Adrenal gland (tissue), 9 donors: ENCODE measurements at regions not wholly inside any gene's neighbourhood (a gene's known extent, or its start where the extent isn't known, plus 50 kb on each side); places are given as distances from the start of the nearest gene placed in this dataset.
A peak's percentile ranks its signal among the peaks of the same experiment; 100 is the strongest.

Experiments used
- DNase-seq, 7 donors: peaks; one replicate each; pipeline ENCODE4 v3.0.0-alpha.2; 2019 to 2020
- H3K27ac ChIP-seq, 5 donors: fragments of 200-600 bp; sonication (generic) in 4 of 5; 1 replicate in 3 of 5; 2 replicates in 2 of 5; pipeline versions ENCODE4 v1.5.1 to v1.8.0; 2016 to 2020; ENCODE audit warnings: mild to moderate bottlenecking in 1 of 5
- H3K27me3 ChIP-seq: fragments of 200-600 bp; 2 replicates; pipeline ENCODE4 v1.8.0; 2021
- H3K36me3 ChIP-seq, 2 donors: fragments of 200-600 bp; replicated peaks in 1 of 2; 1 replicate in 1 of 2; 2 replicates in 1 of 2; pipeline versions ENCODE4 v1.5.1 to v1.8.0; 2018 to 2022
- H3K4me1 ChIP-seq, 2 donors: fragments of 200-600 bp; replicated peaks in 1 of 2; 1 replicate in 1 of 2; 2 replicates in 1 of 2; pipeline versions ENCODE4 v1.5.1 to v1.8.0; 2018 to 2021
- H3K4me3 ChIP-seq, 4 donors: fragments of 200-600 bp; sonication (generic) in 3 of 4; one replicate each; pipeline ENCODE4 v1.5.1; 2016 to 2018
- H3K9me3 ChIP-seq, 3 donors: fragments of 200-600 bp; sonication (generic) in 1 of 3; replicated peaks in 1 of 3; 1 replicate in 2 of 3; 2 replicates in 1 of 3; pipeline versions ENCODE4 v1.5.1 to v1.8.0; 2016 to 2021
- CTCF ChIP-seq, 6 experiments: fragments of 450-650 bp in 4 of 6; fragments of 200-600 bp in 2 of 6; sonication (generic) in 1 of 6; IDR thresholded peaks; 1 replicate in 5 of 6; 2 replicates in 1 of 6; pipeline versions ENCODE4 v1.5.1 to v1.8.0; 2016 to 2021; ENCODE audit warnings: antibody characterized with exemption in 6 of 6, mild to moderate bottlenecking in 2 of 6, moderate library complexity in 1 of 6
- POLR2A ChIP-seq, 2 donors: fragments of 450-650 bp; IDR thresholded peaks; one replicate each; pipeline ENCODE4 v1.6.1; 2017; ENCODE audit warnings: antibody characterized with exemption in 2 of 2, mild to moderate bottlenecking in 2 of 2, moderate library complexity in 1 of 2
- WGBS, 4 donors: extraction: QIAGEN DNeasy Blood & Tissue Kit in 2 of 4; methylation state at CpG; one replicate each; pipeline versions ENCODE4 v1.1.5 to v1.1.7; 2013 to 2017; 5-methylcytosine and 5-hydroxymethylcytosine counted together
- intact Hi-C, 2 donors: fragments of 100-400 bp; cut with DNase I; formaldehyde crosslinking; loops; one replicate each; pipeline versions ENCODE4 v1.14.1 to v1.15.0; 2022 to 2023
- donor health status: healthy with polysubstance abuse.
- donor health status: Bipolar disorder and iron deficiency.
- donor health status: DM: yes; HTN: yes; CAD: no.
- donor health status: DM: no; HTN: no; CAD: no.
- donor health status: DM: no; HTN: no; CAD: no.

GRCh38 chr4:27318740-27319139 is 458.1 kb downstream of the STIM2 start:
- DNase-seq: no peak
- Histone ChIP-seq H3K9me3 (no peaks in the 10 kb centered on the region), H3K4me1 (no peaks in the 10 kb centered on the region), H3K27ac (no peak overlapping the region), H3K27me3 (no peaks in the 10 kb centered on the region), H3K36me3 (no peaks in the 10 kb centered on the region), H3K4me3 (no peak overlapping the region)
- intact Hi-C loops: no loop called here
- WGBS, 4 donors: 13 to 25% (median 18%) methylated on average over 6 of the region's 6 CpGs
- TF ChIP-seq CTCF (IDR thresholded peaks at IDR 0.05) (peak in 2 of 6 experiments; percentile 23 to 24), POLR2A (IDR thresholded peaks at IDR 0.05) (no peak)

DNA sequence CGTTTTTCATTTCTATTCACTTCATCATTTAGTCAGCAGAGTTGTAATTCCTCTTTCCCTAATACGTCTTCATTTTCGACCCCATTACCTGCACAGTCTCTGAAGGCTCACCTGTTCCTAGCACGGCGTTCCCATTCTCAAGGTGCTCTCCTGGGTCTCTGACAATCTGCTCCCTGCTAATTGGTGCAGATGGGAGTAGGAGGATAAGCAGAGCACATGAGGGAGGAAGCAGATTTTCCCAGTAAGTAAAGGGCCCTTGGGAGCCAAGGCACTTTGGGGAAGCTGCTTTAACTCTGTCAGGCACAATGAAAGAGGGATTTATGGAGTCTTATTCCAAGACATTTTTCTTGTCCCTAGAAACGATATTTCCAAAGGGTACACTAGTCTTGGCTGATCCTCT is 466.4 kb downstream of the STIM2 start:
- no peaks in the 10 kb centered on the region for H3K27me3 ChIP-seq
- no peak overlapping the region for H3K27ac ChIP-seq
- no peak for DNase-seq
- TF ChIP-seq POLR2A (IDR thresholded peaks at IDR 0.05) (no peak), CTCF (IDR thresholded peaks at IDR 0.05) (no peak)
- no peaks in the 10 kb centered on the region for H3K4me1 ChIP-seq
- intact Hi-C loops: no loop called here
- H3K36me3 ChIP-seq: no peaks in the 10 kb centered on the region
- no peaks in the 10 kb centered on the region for H3K9me3 ChIP-seq
- no peak overlapping the region for H3K4me3 ChIP-seq
- WGBS, 4 donors: 64 to 75% (median 67%) methylated on average over 6 of the region's 6 CpGs

DNA sequence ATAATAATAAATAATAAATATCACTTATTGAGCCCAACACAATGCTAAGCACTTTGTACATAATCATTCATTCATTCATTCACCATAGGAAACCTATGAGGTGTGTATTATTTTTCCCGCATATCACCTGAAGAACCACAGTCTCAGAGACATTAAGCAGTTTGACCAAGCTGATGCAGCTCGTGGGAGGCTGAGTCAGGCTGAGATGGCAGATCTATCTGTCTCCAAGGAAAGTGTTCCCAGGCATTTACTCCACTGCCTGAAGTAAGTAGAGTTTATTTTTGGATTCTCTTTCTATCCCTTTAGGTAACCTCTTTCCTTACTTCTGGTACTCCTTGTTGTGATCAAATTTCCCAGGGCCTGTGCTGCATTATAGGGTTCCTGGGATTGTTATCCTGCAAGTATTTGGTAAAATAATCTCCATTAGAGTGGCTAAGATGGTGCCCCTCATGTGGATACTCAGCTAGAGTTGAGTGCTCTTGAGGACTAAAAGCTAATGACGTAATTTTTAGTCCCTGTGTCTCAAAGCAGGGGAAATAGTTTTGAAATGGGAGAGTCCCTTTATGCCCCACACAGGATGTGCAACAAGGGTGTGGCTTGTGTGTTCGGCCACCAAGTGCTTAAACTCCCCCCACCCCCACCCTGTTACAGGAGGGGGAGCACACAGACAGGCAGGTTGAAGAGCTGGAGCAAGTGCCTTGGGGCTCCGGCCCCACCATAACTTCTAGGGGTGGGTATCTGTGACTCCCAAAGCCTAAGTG is 467.0 kb downstream of the STIM2 start:
- no peaks in the 10 kb centered on the region for H3K27me3 ChIP-seq
- DNase-seq: no peak
- no peak for TF ChIP-seq CTCF (IDR thresholded peaks at IDR 0.05)
- TF ChIP-seq POLR2A (IDR thresholded peaks at IDR 0.05): no peak
- no peaks in the 10 kb centered on the region for H3K9me3 ChIP-seq
- no peaks in the 10 kb centered on the region for H3K36me3 ChIP-seq
- WGBS, 4 donors: 72 to 78% (median 75%) methylated on average over 5 of the region's 5 CpGs
- H3K4me1 ChIP-seq: no peaks in the 10 kb centered on the region
- H3K27ac ChIP-seq: no peak overlapping the region
- intact Hi-C loops: no loop called here
- H3K4me3 ChIP-seq: no peak overlapping the region

GRCh38 chr4:27338530-27338929 is 477.9 kb downstream of the STIM2 start:
- Histone ChIP-seq H3K36me3 (no peaks in the 10 kb centered on the region), H3K4me3 (no peak overlapping the region), H3K4me1 (no peaks in the 10 kb centered on the region), H3K27ac (no peak overlapping the region), H3K27me3 (no peaks in the 10 kb centered on the region), H3K9me3 (no peaks in the 10 kb centered on the region)
- no peak for TF ChIP-seq CTCF (IDR thresholded peaks at IDR 0.05)
- 70 to 88% (median 82%) methylated on average over 3 of the region's 3 CpGs for WGBS, 4 donors
- no peak for DNase-seq
- intact Hi-C loops: no loop called here
